ENCODE measurements at regions not wholly inside any gene's neighbourhood (a gene's known extent, or its start where the extent isn't known, plus 50 kb on each side); places are given as distances from the start of the nearest gene placed in this dataset.

DNA sequence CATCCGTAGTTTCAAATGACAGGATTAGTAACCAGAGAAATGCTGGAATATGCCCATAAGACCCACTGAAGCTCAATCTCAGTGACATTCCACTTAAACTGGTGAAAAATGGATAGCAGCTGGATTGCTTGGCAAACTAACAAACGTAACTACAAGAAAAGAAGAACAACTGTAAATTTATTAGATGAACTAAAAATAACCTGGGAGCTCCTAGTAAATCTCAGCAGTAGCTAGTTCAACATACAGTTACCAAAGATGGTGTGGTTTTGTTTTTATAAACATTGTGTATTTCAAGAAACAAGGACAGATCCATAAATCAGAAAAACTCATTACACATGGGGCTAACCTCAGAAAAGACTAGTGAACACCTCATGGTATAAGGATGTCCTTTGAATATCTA, 531.9 kb downstream of the XIRP2 start:
- TF ChIP-seq EZH2 (IDR thresholded peaks at IDR 0.05; ENCODE audit: insufficient read depth, poor library complexity, severe bottlenecking) (no peak), EZH2phosphoT487 (IDR thresholded peaks at IDR 0.05; ENCODE audit: insufficient read depth, low read depth) (no peak)

Measured in GM23248 (cell line).